HG03025 (cell line): ENCODE measurements at regions not wholly inside any gene's neighbourhood (a gene's known extent, or its start where the extent isn't known, plus 50 kb on each side); places are given as distances from the start of the nearest gene placed in this dataset.

Experiments
- ATAC-seq: cut with Tn5 transposase; IDR thresholded peaks from one replicate; pipeline ENCODE4 v1.9.1; 2021; ENCODE audit warnings: mild to moderate bottlenecking, moderate library complexity; ENCODE audit not compliant: unreplicated experiment, low FRiP score

DNA sequence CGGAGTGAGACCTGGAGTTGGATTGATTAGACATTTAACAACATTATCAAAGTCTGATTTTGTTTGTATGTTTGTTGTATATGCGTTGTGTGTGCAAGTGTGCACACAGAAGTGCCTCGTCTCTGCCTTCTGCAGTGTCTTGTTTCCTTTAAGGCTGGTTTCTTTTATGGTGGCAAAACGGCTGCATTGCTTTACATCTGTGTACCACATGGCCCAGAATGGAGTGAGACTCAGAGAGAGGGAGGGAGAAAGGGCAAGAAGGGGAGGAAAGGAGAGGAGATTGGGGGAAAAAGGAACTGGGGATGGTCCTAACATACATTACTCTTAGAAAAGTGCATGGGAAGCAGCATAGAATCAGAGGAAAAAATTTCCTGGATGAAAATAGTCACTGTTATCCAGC, 99.7 kb upstream of the WLS start:
- ATAC-seq, result no peak

DNA sequence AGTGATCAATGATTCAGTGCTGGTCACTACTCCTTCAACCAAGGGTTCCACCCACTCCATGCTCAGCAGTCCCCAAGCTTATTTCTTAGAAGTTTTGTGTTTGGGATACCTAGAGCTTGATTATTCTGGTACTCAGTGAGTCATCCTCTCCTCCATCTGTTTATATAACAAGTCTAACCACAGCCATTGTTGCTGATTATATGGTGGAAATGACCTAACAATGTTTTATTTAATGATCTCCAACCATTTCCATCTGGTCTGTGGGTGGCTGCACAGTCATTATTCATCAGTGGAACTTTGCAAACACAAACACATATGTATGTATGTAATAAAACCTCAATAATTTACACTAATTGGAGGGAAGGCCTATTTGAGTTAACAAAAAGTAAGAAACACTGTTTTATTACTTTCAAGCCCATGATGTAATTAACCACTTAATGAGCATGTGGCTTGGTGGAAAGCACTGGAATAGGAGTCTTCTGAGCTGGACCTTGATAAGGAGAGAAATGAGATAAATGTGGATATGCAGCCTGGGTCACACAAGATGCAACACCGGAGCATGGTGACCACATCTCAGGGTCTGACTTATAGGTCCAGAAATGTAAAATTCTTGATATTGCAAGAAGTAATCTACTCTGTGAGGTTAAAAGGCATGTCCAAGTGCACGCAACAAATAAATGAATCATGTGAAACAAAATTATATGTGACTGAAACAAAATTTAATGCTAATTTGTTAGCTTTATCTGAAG, 99.0 kb upstream of the WLS start:
- ATAC-seq, result no peak

DNA sequence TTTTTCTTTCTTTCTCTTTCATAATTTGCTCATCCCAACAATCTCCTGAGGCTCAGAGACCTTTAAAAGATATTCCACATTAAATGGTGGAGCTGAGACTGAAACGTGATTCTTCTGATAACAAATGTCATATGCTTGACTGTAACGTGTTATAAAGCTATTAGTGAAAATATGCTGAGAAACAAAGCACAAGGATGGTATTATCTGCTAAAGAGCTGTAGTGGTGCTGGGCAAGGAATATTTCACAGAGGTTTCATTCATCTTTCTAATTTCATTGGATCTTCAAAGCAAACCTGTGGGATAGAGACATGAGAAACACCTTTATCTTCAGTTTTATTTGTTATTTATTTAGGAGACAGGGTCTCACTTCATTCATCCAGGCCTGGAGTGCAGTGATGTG, 98.1 kb upstream of the WLS start:
- no peak for ATAC-seq

DNA sequence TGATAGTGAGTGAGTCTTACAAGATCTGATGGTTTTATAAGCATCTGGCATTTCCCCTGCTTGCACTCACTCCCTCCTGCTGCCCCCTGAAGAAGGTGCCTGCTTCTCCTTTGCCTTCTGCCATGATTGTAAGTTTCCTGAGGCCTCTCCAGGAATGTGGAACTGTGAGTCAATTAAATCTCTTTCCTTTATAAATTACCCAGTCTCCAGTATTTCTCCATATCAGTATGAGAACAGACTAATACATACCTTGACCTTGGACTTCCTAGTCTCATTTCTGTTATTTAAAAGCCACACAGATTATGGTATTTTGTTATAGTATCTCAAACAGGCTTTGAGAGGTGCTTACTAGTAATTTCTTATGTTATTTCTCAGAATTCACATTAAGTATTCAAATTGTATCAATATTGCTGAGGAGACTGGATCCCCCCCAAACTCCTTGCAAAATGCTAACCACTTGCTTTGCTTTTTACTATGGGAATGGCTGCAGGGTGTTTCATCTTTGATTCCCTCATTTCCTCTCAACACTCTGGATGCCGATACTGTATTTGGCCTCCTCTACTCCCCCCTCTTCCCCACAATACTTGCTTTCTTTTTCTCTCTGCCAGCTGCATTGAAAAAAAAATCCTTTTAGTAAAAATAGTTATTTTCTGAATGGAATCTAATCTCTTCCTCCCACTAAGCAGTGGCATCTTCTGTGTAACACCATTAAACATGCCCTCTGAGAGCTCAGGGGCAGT, 96.9 kb upstream of the WLS start:
- ATAC-seq, result no peak

DNA sequence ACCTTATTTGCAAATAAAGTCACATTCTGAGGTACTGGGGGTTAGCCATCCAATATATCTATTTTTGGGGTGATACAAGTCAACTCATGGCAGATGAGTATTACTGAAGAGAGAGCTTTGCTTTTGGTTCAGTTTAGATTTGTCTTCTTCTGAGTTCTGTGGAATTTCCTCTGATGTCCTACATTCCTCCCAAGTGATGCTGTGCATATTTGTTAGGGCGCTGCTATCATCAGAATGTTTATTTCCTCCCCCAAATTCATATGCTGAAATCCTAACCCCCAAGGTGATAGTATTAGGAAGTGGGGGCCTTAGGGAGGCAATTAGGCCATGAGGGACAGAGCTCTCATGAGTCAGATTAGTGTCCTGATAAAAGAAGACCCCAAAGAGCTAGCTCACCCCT, 96.2 kb upstream of the WLS start:
- ATAC-seq, result no peak

DNA sequence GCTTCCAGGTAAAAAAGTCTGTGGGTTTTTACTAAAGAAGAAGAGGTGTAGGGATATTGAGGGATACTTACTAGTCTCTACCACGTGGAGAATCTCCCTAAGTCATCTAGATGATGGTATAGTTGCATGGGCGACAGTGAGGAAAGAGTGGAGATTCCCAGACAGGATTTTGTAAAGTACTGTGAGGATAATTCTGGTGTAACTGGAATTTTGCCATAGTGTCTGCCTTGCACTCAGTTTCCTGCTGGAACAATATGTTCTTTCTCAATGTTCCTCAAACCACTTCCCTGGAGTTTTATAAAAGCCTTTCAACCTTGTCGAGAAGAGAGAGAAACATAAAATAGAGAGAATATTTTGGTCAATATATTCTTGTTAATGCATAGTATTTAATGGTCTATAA, 95.1 kb upstream of the WLS start:
- no peak for ATAC-seq

DNA sequence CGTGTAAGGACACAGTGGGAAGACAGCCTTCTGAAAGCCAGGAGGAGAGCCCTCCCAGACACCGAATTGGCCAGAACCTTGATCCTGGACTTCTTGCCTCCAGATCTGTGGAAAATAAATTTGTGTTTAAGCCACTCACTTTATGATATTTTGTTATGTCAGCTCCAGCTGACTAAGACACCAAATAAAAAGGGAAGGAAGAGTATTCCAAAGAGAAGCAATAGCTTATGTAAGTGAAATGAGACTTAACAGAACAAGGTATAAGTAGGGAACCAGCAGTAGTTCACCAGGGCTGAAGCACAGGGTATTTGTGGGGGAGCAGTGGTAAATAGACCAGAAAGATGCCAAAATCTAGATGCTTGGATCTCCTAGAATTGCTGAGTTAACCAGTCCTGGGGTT, 94.2 kb upstream of the WLS start:
- ATAC-seq, result no peak

DNA sequence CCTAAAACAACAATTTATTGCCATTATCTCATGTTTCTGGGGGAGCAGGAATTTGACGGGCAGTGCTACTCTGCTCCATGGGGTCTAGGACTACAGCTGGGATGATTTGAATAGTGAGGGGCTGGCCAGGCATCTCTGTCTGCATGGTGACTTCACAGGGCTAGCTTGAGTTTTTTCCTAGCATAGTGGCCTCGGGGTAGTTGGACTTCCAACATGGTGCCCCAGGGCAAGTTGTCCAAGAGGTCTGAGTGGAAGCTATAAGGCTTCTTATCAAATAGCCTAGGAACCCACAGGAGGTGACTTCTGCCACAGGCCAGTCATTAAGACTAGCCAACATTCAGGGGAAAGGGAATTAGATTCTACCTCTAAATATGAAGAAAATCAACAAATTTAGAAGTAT, 92.0 kb upstream of the WLS start:
- no peak for ATAC-seq

DNA sequence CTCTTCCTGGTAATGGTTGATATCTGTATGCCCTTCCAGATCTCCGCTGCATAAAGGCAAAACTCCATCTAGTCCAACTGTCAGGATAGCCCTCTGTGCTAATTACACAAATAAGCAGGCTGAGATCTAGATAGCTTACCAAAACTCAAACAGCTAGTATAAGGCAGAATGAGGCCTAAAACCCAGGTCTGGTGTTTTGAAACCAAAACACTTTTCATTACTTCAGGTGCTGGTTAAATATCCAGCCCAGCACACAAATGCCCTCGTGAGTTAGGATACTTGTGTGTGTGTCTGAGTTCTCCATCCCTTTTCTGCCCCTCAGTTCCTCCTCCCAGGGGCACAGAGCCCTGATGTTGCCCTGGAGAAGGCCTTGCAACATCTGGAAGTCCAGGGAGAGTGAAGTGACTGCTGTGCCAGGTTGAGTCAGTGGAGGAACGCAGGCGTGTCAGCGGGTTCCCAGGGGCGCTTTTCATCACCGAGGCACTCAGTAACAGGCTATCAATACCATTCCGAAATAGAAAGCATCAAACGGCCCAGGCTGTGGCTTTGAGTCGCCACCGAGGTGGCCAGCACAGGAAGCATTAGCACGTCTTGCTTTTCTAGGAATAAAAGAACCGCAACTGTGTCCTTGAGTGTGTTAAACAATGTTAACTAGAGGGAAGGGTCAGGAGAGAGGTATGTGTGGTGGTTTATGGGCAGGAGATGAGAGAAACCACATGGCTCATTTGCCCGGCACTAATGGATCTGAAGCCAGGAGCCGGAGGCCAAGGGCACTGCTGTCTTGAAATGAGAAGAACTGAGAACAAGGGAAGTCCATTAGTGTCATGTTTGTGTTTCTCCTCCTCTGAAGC, 90.7 kb upstream of the WLS start:
- ATAC-seq, result no peak

DNA sequence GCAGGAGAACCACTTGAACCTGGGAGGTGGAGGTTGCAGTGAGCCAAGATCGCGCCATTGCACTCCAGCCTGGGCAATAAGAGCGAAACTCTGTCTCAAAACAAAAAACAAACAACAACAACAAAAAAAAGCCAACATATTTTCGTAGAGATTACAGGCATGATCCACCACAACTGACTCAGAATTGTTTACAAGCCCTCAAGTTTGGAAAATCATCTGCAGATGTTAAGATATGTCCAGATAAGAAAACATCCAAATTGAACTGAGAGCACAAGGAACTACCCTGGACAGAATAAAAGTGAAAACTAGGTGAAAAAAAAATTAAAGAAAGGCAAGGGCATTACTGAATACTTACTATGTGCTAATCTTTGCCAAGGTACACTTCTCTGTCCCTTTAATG, 89.8 kb upstream of the WLS start:
- ATAC-seq, result no peak

DNA sequence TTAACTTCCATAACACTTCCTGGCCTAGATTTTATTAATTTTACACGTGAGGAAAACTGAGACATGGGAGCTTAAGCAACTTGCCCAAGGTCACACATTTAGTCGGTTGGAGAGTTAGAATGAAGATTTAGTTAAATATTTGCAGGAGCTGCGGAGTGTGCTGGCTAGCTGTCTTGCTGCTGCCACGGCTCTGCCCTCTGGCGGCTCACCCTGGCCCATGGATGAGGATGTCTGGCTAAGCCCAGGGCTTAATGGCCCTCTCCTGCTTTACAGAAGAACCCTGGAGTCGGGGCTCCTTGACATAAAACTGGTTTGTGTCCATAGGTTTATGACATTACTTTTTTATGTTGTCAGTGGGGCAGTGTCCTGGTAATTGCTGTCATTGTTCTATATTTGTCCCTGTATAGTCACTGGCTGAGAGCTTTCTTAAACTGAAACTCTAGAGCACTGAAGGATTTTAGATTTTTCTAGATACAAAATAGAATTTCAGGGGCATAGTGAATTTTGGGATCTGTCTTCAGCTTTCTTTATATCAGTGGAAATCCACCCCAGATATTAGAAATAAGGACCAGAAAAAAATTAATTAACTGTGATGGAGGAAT, 88.9 kb upstream of the WLS start:
- no peak for ATAC-seq

DNA sequence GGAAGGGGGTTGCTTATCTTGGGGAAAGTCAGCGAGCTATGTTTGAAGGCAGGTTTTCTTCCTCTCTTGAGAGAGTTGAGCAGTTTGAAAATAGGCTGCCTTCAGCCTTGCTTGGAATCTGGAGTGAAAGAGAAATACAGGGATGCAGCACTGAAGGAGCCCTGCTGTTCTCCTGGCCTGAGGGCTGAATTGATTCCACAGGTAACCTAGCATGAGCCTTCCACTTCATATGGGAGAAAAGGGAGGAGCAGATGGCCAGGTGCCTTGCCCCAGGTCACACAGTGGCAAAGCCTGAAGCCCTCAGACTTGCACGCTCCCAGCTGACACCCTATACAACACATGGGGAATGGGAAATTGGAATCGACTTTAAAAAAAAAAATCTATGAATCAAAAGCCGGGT, 88.0 kb upstream of the WLS start:
- ATAC-seq, result no peak

DNA sequence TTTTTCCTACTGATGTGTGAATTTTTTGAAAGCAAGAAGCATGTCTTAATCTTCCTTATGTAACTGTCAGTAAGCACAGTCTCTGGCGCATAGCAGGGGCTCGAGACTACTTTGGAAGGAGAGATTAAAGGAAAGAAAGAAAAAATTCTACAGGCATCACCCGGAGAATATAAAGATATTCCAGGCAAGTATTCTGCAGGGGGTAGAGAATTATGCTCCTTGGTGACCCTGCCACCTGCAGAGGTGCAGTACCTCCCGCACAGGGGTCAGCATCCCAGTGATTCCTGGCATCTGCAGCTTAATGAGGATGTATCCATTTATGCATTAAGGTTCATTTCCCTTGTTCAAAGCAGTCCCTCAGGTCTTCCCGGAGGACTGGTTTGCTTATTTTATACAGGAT, 87.6 kb upstream of the WLS start:
- no peak for ATAC-seq

DNA sequence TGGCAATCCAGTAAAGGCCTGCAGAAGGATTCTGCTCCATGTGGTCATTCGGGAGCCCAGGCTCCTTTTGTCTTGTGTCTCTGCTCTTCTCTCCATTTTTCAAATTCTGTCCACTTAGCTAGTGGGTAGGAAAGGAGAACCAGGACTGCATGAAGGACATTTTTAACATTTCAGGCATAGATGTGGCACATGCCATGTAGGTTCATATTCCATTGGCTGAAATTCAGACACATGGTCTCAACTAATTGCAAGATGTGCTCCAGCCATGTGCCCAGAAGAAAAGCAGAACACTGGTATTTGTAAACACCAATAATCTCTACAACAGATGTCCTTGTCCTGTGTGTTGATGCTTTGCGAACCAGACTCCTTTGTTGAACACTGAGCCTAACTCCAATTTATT, 85.2 kb upstream of the WLS start:
- no peak for ATAC-seq

DNA sequence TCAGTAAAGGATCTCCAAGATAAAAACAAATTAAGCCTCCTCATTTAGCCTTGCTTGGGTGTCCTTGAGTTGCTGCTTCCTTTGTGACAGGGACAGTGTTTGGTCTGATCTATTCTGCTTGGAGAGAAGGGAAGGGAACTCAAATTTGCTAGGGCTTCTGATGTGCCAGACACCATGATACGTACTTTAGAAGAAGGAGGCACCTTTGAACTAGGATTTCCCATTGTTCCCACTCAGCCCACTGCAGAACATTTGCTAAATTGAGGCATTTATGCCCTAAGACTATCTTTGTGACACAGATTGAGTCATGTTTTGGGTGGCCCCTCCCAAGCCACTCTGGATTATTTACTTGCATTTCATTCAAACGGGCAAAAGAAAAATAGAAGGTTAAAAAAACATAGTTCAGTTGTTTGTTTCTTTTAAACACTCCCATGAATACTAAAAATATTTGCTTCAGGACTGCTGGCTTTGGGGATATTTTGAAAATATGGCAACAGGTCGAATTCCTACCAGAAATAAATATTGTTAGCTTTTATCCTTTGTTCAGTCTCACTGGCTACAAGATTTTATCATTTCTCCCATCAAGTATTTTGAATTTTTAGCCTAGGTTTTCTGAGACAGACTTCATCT, 81.9 kb upstream of the WLS start:
- ATAC-seq, result no peak

DNA sequence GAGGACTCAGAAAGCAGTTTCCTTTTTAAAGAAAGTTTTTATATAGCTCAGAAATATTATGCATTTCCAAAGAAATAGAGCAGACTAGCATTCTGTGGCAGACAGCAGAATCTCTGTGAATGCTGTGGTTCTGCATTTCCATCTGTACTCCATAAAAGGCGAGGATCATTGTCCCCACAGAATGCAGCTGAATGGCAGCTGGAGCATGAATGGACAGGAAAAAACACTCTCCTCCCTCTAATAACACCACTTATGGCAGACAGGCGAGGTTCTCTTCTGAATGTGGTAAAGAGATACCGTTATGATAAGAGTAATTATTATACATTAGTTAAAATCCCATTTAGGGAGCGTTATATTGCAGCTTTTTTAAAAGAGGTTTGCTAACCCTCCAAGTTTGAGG, 81.4 kb upstream of the WLS start:
- no peak for ATAC-seq

DNA sequence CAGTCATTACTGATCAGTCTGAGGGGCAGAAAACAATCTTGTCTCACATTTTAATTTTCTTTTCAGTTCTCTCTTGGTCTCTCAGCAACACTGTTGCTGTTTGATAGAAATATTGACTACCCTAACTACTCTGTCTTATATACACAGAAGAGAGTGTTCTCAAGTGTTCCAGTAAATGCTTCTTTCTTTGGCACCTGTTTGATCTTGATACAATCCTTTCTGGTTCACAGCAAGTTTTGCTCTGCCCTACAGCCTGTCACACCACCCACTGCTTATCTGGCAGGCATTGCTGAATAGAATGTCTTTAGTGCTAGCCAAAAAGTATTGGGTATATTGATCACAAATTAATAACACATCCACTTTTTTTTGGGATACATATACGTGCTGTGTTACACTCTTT, 75.7 kb upstream of the WLS start:
- ATAC-seq, result no peak

DNA sequence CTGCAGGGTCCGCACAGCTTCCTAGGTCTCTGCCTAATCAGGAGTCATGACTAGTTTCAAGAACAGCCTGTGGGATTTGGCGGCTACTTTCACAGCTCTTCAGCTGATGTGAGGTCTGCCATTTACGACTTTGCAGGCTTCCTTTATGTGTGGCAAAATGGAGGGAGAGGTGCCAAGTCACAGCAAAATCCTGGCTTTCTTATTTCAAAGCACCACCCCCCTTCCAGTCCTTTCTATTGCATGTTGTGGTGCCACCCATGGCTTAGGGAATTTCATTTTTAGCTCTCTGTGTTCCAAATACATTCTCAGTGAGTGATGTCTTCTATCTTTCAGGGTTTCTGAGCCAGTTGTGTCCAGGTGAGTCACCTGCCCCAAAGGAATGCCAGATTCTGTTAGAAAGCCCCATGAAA, 75.1 kb upstream of the WLS start:
- no peak for ATAC-seq

DNA sequence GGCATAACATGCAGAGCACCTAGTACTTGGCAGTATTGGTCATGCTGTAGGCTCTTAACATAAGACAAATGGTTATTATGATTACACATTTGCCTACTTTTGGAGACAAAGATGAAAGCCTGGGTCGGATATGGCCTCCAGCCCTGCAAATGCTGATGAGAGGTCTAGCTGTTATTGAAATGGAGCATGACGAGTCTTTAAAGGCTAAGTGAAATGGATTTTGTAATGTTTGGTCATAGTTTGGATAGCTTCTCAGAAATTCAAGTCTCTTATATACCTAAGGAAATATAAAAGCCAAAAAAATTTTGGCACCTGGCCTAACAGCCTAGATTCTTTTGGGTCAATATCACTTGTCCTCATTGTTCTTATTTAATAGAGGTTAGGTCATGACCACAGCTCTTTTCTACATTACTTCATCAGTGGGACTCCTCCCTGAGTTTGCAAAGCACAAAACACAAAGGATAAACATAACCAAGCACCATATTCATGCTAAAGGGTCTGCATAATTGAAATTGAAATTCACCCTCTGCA, 69.2 kb upstream of the WLS start:
- ATAC-seq, result no peak

DNA sequence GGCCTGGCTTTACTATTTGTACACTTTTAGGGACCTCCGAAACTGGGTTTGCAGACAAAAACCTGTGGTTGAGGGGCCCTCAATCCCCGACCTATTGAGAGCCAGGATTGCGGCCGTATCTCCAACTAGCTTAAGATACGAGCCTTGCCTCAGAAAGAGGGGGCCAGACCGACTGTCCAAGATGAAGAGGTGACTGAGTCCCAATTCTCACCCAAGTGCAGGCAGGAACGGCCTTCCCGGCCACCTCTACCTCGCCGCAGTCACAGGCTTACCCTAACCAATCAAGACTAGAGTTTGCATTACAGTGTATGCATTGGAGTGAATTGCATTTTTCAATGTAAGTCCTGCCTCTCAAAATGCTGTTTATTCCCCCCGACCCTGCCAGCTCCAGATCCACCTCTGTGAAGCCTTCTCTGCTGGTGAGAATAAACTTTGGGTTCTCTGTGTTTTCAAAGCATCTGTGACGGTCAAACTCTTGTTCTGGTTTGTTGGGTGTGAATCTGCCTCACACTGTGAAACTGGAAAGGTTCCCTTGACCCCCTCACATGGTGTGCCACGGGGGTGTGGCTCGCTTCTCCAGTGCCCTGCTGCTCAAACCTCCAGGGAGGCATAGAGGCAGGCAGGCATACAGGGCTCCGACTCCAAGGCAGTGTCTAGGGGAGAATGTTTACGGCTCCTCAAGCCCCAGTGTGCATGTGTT, 62.2 kb upstream of the WLS start:
- ATAC-seq, result no peak
